ENCODE measurements at regions not wholly inside any gene's neighbourhood (a gene's known extent, or its start where the extent isn't known, plus 50 kb on each side); places are given as distances from the start of the nearest gene placed in this dataset.

DNA sequence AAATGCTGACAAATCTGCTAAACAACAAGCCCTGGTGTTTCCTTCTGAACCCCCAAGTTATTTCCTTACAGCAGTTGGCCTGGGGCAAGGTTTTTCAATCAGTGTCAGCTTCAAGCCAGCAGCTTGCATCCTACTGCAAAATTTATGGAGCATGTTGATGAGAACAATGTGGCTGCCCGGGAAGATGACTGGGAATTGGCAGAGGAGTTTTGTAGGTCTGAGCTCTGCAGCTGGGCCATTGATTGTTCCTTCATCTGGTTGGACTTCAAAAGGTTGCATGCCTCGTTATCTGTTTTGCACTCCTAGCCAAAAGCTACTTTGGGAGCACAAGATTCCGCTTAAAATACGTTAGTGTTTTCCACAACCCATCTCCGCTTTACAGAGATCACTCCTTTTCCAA, 1030.3 kb upstream of the LCORL start:
- no peaks in the 10 kb centered on the region for H3K9me3 Mint-ChIP-seq
- H3K27me3 Mint-ChIP-seq (ENCODE audit: insufficient read depth) = no peaks in the 10 kb centered on the region
- DNase-seq = peak; percentile 38
- TF ChIP-seq, protein P1, sequence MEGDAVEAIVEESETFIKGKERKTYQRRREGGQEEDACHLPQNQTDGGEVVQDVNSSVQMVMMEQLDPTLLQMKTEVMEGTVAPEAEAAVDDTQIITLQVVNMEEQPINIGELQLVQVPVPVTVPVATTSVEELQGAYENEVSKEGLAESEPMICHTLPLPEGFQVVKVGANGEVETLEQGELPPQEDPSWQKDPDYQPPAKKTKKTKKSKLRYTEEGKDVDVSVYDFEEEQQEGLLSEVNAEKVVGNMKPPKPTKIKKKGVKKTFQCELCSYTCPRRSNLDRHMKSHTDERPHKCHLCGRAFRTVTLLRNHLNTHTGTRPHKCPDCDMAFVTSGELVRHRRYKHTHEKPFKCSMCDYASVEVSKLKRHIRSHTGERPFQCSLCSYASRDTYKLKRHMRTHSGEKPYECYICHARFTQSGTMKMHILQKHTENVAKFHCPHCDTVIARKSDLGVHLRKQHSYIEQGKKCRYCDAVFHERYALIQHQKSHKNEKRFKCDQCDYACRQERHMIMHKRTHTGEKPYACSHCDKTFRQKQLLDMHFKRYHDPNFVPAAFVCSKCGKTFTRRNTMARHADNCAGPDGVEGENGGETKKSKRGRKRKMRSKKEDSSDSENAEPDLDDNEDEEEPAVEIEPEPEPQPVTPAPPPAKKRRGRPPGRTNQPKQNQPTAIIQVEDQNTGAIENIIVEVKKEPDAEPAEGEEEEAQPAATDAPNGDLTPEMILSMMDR (IDR thresholded peaks at IDR 0.05) = no peak
- peaks cover 32% of the 10 kb centered on the region for H3K4me1 Mint-ChIP-seq (ENCODE audit: low read depth)
- no peak overlapping the region for H3K4me3 Mint-ChIP-seq
- H3K36me3 Mint-ChIP-seq (ENCODE audit: low read depth) = no peaks in the 10 kb centered on the region
- no peak overlapping the region for H3K27ac Mint-ChIP-seq

DNA sequence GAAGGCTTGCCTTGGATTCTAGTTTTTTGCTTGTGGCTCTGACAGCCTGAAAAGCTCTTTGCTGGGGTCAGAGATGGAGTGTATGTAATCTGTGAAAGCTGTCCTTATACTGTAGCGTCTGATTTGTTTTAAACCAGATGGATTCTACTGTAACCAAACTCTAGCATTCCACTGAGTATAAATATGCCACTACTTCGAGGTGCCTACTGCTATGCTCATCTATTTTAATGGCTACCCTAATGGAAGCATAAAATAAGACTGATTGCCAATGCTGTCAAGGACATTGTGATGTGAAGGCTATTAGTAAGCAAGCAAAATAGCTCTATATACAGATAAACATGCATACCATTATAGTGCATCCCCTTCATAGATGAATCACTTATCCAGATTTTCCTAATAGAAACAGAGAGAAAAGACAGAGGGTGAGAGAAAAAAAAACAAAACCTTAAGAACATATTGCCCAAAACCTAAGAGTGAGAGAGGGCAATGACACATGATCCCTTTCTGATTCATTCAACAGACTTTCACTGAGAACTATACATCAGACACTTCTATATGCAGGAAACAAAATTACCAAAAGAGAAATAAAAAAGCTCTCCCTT, 1025.8 kb upstream of the LCORL start:
- Mint-ChIP-seq H3K27me3 (ENCODE audit: insufficient read depth) (no peaks in the 10 kb centered on the region; the same call in 1 of the 2 replicates), H3K4me1 (ENCODE audit: low read depth) (peaks cover 33% of the 10 kb centered on the region), H3K4me3 (no peak overlapping the region), H3K9me3 (no peaks in the 10 kb centered on the region), H3K36me3 (ENCODE audit: low read depth) (no peaks in the 10 kb centered on the region), H3K27ac (no peak overlapping the region)
- TF ChIP-seq, protein P1 (IDR thresholded peaks at IDR 0.05) = no peak
- DNase-seq = peak; percentile 1

DNA sequence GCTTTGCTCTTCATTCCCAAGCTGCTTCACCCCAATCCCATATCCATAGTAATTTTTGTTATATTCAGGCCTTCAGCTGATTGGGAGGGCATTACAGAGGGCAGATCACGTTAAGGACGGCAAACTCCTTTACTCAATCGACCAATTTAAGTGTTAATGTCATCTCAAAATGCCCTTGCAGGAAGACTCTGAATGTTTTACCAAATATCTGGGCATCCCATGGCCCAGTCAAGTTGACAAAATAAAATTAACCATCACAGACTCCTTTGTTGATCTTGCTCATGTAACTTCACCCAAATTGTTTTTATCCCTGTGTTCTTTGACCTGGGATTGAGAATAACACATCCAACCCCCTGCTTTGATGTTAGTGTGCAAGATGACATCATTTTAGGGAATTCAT, 1018.3 kb upstream of the LCORL start:
- DNase-seq = no peak
- TF ChIP-seq, protein P1 (IDR thresholded peaks at IDR 0.05) = no peak
- H3K27me3 Mint-ChIP-seq (ENCODE audit: insufficient read depth) = peaks cover 3% of the 10 kb centered on the region
- H3K4me1 Mint-ChIP-seq (ENCODE audit: low read depth) = peaks cover 3% of the 10 kb centered on the region
- no peak overlapping the region for H3K4me3 Mint-ChIP-seq
- no peak overlapping the region for H3K27ac Mint-ChIP-seq
- no peaks in the 10 kb centered on the region for H3K9me3 Mint-ChIP-seq
- H3K36me3 Mint-ChIP-seq (ENCODE audit: low read depth) = no peaks in the 10 kb centered on the region

DNA sequence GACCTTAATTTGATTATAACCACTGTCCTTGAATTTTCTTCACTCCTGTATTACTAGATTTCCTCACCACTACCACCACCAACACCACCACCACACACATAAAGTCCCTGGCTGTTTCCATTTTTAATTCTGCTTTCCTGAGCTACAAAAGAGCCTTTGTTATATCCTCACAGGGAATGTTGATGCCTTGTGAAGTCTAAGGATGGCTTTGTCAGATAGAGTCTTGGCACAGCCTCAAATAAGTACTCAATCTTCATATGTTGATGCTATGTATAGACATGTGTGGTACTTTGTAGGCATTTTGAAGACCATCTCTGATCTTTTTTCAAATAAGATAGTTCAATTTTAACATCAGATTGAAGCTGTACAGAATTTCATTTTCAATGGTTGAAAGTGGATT, 1016.7 kb upstream of the LCORL start:
- Mint-ChIP-seq H3K4me3 (no peak overlapping the region), H3K4me1 (ENCODE audit: low read depth) (peaks cover 17% of the 10 kb centered on the region), H3K9me3 (no peaks in the 10 kb centered on the region), H3K36me3 (ENCODE audit: low read depth) (no peaks in the 10 kb centered on the region), H3K27me3 (ENCODE audit: insufficient read depth) (peaks cover 3% of the 10 kb centered on the region), H3K27ac (no peak overlapping the region)
- TF ChIP-seq, protein P1 (IDR thresholded peaks at IDR 0.05) = no peak
- DNase-seq = no peak

DNA sequence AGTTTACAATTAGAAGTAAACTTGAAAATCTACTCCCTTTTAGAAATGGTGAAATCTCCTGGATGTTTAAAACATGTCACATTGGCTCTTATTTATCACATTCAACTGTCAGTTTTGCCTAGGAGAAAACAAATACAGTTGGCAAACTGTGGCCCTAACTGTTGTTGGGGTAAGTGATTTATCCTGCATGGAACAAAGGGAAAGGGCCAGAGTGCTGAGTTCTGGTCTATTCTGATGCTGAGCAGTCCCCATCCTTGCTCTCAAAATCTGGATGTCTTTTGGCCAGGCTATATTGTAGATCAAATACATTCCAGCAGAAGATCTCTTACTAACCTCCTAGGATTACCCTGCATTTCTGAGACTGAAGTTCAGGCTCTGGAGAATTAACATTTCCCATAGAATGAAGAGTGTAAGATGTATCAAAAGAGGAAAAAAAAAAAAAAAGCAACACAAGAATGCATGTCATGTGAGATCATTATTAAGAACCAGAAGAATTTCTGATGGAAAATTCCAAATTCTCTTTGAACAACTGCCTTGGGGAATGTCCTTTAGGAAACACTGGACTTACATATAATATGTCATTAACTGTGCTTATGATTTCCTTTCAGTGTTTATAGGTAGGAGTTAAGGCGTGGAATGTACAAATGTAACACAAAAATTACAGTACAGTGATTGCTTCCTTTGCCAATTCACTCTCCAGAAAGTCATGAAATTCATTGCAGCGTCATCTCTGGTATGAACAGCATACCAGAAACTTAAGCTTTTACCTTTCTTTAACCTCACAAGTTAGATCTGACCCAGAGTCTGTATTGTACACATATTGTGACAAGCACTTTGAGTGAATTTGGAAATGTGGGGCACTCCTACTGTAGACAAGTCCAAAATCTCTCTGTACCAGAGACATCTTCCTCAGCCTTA, 1012.5 kb upstream of the LCORL start:
- Mint-ChIP-seq H3K4me3 (no peak overlapping the region), H3K4me1 (ENCODE audit: low read depth) (peaks cover 39% of the 10 kb centered on the region), H3K27ac (peak overlapping the region; percentile 32), H3K27me3 (ENCODE audit: insufficient read depth) (peaks cover 3% of the 10 kb centered on the region), H3K9me3 (no peaks in the 10 kb centered on the region), H3K36me3 (ENCODE audit: low read depth) (no peaks in the 10 kb centered on the region)
- DNase-seq = peak; percentile 27
- TF ChIP-seq, protein P1 (IDR thresholded peaks at IDR 0.05) = no peak
